HEK293T (cell line): ENCODE measurements at regions not wholly inside any gene's neighbourhood (a gene's known extent, or its start where the extent isn't known, plus 50 kb on each side); places are given as distances from the start of the nearest gene placed in this dataset.

Source experiments
- FOXK2 ChIP-seq: fragments of 450-650 bp; IDR thresholded peaks from 2 replicates; pipeline ENCODE4 v1.6.1; 2016; ENCODE audit warnings: mild to moderate bottlenecking
- SP1 ChIP-seq: fragments of 450-650 bp; IDR thresholded peaks from 2 replicates; pipeline ENCODE4 v1.6.1; 2017
- TARDBP ChIP-seq: fragments of 450-650 bp; IDR thresholded peaks from 2 replicates; pipeline ENCODE4 v1.6.1; 2016

GRCh38 chr6:137744877-137745276 is 122.2 kb upstream of the TNFAIP3 start:
- TF ChIP-seq TARDBP: no peak
- TF ChIP-seq FOXK2: no peak
- no peak for TF ChIP-seq SP1
